HG03064 (cell line): ENCODE measurements at regions not wholly inside any gene's neighbourhood (a gene's known extent, or its start where the extent isn't known, plus 50 kb on each side); places are given as distances from the start of the nearest gene placed in this dataset.
"Not testable (repeated sequence)": the region's sequence is repeated elsewhere in the genome, so short reads cannot be mapped to it uniquely, and the experiment has no call there.

Experiments
- ATAC-seq: cut with Tn5 transposase; IDR thresholded peaks from one replicate; pipeline ENCODE4 v1.9.1; 2021; ENCODE audit warnings: low read depth; ENCODE audit not compliant: unreplicated experiment

- ATAC-seq, result no peak
Measured at GRCh38 chr2:83022631-83023210, 1436.4 kb downstream of the SUCLG1 start.

GRCh38 chr2:83017366-83018090 lies 1441.6 kb downstream of the SUCLG1 start:
- no peak for ATAC-seq

GRCh38 chr2:83016343-83017110 lies 1442.6 kb downstream of the SUCLG1 start:
- ATAC-seq, result no peak

GRCh38 chr2:83015900-83016299 lies 1443.2 kb downstream of the SUCLG1 start:
- no peak for ATAC-seq

- no peak for ATAC-seq
Measured at GRCh38 chr2:83015035-83015715, 1443.9 kb downstream of the SUCLG1 start.

GRCh38 chr2:83014462-83014861 lies 1444.6 kb downstream of the SUCLG1 start:
- no peak for ATAC-seq

GRCh38 chr2:83006961-83007360 lies 1452.1 kb downstream of the SUCLG1 start:
- no peak for ATAC-seq

GRCh38 chr2:83003555-83003954 lies 1455.5 kb downstream of the SUCLG1 start:
- ATAC-seq, result no peak

- no peak for ATAC-seq
Measured at GRCh38 chr2:83002706-83003105, 1456.4 kb downstream of the SUCLG1 start.

GRCh38 chr2:82998781-82999180 lies 1460.3 kb downstream of the SUCLG1 start:
- no peak for ATAC-seq

- no peak for ATAC-seq
Measured at GRCh38 chr2:82996217-82996616, 1462.9 kb downstream of the SUCLG1 start.

- no peak for ATAC-seq
Measured at GRCh38 chr2:82994151-82994550, 1464.9 kb downstream of the SUCLG1 start.

GRCh38 chr2:82993609-82994008 lies 1465.5 kb downstream of the SUCLG1 start:
- no peak for ATAC-seq

GRCh38 chr2:82992968-82993367 lies 1466.1 kb downstream of the SUCLG1 start:
- ATAC-seq, result no peak

GRCh38 chr2:82987706-82988105 lies 1471.4 kb downstream of the SUCLG1 start:
- ATAC-seq, result not testable (repeated sequence)

- ATAC-seq, result no peak
Measured at GRCh38 chr2:82986899-82987298, 1472.2 kb downstream of the SUCLG1 start.

- no peak for ATAC-seq
Measured at GRCh38 chr2:82985572-82986197, 1473.4 kb downstream of the SUCLG1 start.

GRCh38 chr2:82968358-82968757 lies 1490.7 kb downstream of the SUCLG1 start:
- no peak for ATAC-seq

GRCh38 chr2:82964341-82964740 lies 1494.7 kb downstream of the SUCLG1 start:
- ATAC-seq, result no peak

GRCh38 chr2:82959727-82960126 lies 1499.4 kb downstream of the SUCLG1 start:
- ATAC-seq, result no peak

- no peak for ATAC-seq
Measured at GRCh38 chr2:82954868-82955267, 1504.2 kb downstream of the SUCLG1 start.
